DOHH2 (cell line): ENCODE measurements at regions not wholly inside any gene's neighbourhood (a gene's known extent, or its start where the extent isn't known, plus 50 kb on each side); places are given as distances from the start of the nearest gene placed in this dataset.

ENCODE experiments used
- EZH2phosphoT487 ChIP-seq: fragments of 200-600 bp; sonication (generic); IDR thresholded peaks from 2 replicates; pipeline ENCODE4 v1.6.1; 2017; ENCODE audit warnings: borderline replicate concordance, mild to moderate bottlenecking, antibody characterized with exemption, low read length, moderate library complexity, mixed read lengths
- TF ChIP-seq, protein P1 (sequence below): fragments of 200-600 bp; sonication (generic); IDR thresholded peaks from one replicate; pipeline ENCODE4 v1.5.1; 2014; ENCODE audit warnings: antibody characterized with exemption, mild to moderate bottlenecking, low read depth, low read length; ENCODE audit not compliant: poor library complexity, severe bottlenecking

DNA sequence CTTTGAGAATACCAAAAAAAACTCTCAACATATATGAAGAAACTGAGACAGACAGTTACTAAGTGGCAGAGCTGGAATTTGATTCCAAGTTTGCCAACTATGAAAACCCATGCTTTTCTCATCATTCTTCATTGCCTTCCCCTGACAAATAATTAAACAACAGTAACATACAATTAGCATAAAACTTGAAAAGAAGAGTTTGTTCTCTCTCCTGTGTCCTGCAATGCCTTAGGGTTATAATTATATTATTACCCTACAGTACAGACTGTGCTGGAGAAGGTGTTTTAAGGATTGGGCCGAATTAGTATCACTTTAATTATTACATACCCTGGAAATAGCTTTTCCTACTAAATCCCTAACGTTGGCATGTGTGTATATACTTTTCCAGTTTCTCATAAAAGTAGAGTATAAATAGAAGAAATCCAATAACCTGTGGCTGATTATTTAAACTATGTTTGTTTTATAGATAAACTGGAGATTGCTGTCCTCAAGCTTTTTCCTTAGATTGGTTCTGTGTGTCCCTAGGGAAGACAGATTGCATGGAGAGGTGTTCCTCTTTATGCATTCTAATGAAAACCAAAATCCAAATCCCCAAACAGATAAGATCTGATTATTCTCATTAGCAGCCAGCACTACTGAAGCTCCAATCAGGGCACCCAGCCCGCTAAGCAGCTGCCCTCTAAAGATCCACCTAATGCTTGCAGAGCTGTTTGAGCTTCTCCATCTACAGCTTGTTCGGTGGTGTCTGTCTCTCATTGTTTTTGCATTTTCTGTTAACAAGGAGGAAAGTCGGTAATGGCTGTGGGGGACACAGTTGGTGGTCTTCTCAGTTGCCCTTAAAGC is 156.3 kb downstream of the TM2D1 start:
- TF ChIP-seq, protein P1, sequence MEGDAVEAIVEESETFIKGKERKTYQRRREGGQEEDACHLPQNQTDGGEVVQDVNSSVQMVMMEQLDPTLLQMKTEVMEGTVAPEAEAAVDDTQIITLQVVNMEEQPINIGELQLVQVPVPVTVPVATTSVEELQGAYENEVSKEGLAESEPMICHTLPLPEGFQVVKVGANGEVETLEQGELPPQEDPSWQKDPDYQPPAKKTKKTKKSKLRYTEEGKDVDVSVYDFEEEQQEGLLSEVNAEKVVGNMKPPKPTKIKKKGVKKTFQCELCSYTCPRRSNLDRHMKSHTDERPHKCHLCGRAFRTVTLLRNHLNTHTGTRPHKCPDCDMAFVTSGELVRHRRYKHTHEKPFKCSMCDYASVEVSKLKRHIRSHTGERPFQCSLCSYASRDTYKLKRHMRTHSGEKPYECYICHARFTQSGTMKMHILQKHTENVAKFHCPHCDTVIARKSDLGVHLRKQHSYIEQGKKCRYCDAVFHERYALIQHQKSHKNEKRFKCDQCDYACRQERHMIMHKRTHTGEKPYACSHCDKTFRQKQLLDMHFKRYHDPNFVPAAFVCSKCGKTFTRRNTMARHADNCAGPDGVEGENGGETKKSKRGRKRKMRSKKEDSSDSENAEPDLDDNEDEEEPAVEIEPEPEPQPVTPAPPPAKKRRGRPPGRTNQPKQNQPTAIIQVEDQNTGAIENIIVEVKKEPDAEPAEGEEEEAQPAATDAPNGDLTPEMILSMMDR = no peak
- no peak for TF ChIP-seq EZH2phosphoT487
